ENCODE measurements at regions not wholly inside any gene's neighbourhood (a gene's known extent, or its start where the extent isn't known, plus 50 kb on each side); places are given as distances from the start of the nearest gene placed in this dataset.

DNA sequence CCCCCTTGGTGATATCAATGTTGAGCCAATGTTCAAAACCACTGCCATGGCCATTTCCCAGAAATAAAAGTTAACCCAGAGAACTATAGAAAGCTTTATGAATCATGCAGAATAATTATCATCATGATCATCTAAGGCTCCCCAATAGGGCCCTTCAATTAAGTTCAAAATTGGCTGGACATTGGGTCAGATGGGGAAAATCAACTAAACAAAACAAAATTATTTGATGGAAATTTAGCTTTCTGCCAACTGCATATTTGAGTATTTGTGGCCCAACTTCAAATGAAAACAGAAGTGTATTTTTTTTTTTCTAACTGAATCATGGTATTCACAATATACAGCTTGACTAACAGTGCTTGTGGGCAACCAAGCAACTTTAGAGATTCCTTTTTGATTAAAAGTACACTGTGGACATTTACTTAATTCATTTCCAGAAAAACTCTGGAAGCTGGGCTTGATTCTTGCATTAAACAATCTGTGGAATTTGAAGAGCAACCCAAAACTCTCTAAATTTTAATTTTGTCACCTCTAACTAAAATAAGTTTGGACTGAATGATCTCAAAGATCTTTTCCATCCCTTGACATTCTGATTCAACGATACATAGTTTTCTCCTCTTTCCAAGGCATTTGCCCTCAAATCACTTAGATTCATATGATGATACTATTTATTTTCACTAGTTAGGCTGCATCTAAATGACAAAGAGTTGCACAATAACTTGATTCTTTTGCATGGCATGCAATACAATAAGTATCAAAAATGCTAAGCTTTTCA, 203.2 kb downstream of the AHR start:
- Mint-ChIP-seq H3K4me1 (peaks cover 15% of the 10 kb centered on the region), H3K9me3 (no peaks in the 10 kb centered on the region), H3K36me3 (ENCODE audit: low read depth) (no peaks in the 10 kb centered on the region), H3K4me3 (no peak overlapping the region), H3K27me3 (ENCODE audit: low read depth) (peaks cover 4% of the 10 kb centered on the region), H3K27ac (peak overlapping the region in 2 of 3 experiments; percentile 88 to 91)
- TF ChIP-seq, protein P1, sequence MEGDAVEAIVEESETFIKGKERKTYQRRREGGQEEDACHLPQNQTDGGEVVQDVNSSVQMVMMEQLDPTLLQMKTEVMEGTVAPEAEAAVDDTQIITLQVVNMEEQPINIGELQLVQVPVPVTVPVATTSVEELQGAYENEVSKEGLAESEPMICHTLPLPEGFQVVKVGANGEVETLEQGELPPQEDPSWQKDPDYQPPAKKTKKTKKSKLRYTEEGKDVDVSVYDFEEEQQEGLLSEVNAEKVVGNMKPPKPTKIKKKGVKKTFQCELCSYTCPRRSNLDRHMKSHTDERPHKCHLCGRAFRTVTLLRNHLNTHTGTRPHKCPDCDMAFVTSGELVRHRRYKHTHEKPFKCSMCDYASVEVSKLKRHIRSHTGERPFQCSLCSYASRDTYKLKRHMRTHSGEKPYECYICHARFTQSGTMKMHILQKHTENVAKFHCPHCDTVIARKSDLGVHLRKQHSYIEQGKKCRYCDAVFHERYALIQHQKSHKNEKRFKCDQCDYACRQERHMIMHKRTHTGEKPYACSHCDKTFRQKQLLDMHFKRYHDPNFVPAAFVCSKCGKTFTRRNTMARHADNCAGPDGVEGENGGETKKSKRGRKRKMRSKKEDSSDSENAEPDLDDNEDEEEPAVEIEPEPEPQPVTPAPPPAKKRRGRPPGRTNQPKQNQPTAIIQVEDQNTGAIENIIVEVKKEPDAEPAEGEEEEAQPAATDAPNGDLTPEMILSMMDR (IDR thresholded peaks at IDR 0.05; ENCODE audit: unreplicated experiment in 3 of 3): no peak

- Mint-ChIP-seq H3K4me3 (no peak overlapping the region), H3K4me1 (peaks cover 17% of the 10 kb centered on the region), H3K27ac (peak overlapping the region in 2 of 3 experiments; percentile 88 to 91), H3K27me3 (ENCODE audit: low read depth) (peaks cover 4% of the 10 kb centered on the region), H3K36me3 (ENCODE audit: low read depth) (no peaks in the 10 kb centered on the region), H3K9me3 (no peaks in the 10 kb centered on the region)
- TF ChIP-seq, protein P1 (IDR thresholded peaks at IDR 0.05; ENCODE audit: unreplicated experiment in 3 of 3): no peak
These were observed 204.0 kb downstream of the AHR start for GRCh38 chr7:17502213-17503060.

GRCh38 chr7:17506095-17506494, 207.6 kb downstream of the AHR start:
- TF ChIP-seq, protein P1 (IDR thresholded peaks at IDR 0.05; ENCODE audit: unreplicated experiment in 3 of 3): no peak
- Mint-ChIP-seq H3K4me3 (peak overlapping the region in 1 of 3 experiments; percentile 7), H3K36me3 (ENCODE audit: low read depth) (no peaks in the 10 kb centered on the region), H3K9me3 (no peaks in the 10 kb centered on the region), H3K4me1 (peaks cover 17% of the 10 kb centered on the region), H3K27ac (peak overlapping the region in 2 of 3 experiments; percentile 83 to 84), H3K27me3 (ENCODE audit: low read depth) (no peaks in the 10 kb centered on the region)

- H3K4me3 Mint-ChIP-seq: no peak overlapping the region
- no peaks in the 10 kb centered on the region for H3K27me3 Mint-ChIP-seq (ENCODE audit: low read depth)
- no peaks in the 10 kb centered on the region for H3K9me3 Mint-ChIP-seq
- H3K36me3 Mint-ChIP-seq (ENCODE audit: low read depth): no peaks in the 10 kb centered on the region
- H3K4me1 Mint-ChIP-seq: peaks cover 16% of the 10 kb centered on the region
- peak overlapping the region in 2 of 3 experiments; percentile 83 to 84 for H3K27ac Mint-ChIP-seq
- TF ChIP-seq, protein P1 (IDR thresholded peaks at IDR 0.05; ENCODE audit: unreplicated experiment in 3 of 3): no peak
These were observed 208.1 kb downstream of the AHR start for GRCh38 chr7:17506596-17506995.

DNA sequence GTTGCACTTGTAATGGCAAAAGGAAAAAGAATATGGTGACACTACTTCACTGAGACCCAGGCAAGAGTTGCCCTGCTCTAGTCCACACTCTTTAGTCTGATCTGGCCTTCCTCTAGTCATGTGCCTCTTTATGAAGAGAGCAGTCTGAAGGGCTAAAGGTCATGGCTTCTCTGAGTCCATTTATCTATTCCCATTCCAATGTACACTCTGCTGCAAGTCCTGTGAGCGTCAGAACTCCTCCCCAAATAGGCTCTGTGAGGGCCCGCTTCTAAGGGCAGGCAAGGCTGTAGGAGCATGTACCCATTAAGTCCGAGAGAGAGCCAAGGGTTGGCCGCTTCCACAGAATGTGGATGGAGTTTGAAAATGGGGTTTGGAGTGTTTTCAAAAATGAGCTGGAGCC, 209.3 kb downstream of the AHR start:
- no peaks in the 10 kb centered on the region for H3K9me3 Mint-ChIP-seq
- TF ChIP-seq, protein P1 (IDR thresholded peaks at IDR 0.05; ENCODE audit: unreplicated experiment in 3 of 3): no peak
- no peak overlapping the region for H3K4me3 Mint-ChIP-seq
- H3K27ac Mint-ChIP-seq: no peak overlapping the region
- H3K4me1 Mint-ChIP-seq: peaks cover 10% of the 10 kb centered on the region
- no peaks in the 10 kb centered on the region for H3K36me3 Mint-ChIP-seq (ENCODE audit: low read depth)
- H3K27me3 Mint-ChIP-seq (ENCODE audit: low read depth): no peaks in the 10 kb centered on the region

Data from nephron (organoid).